RWPE2 (cell line): ENCODE measurements at regions not wholly inside any gene's neighbourhood (a gene's known extent, or its start where the extent isn't known, plus 50 kb on each side); places are given as distances from the start of the nearest gene placed in this dataset.

Experiments used
- ATAC-seq: fragments of 200-7000 bp; cut with Tn5 transposase; 3 replicates; pipeline ENCODE4 v1.9.1; 2021; ENCODE audit warnings: low read depth
- DNase-seq: peaks from one replicate; pipeline ENCODE4 v3.0.0-alpha.2; 2020; ENCODE audit warnings: low spot score
- H3K27ac ChIP-seq: fragments of 450-650 bp; 2 replicates; pipeline ENCODE4 v1.5.1; 2017; ENCODE audit warnings: mild to moderate bottlenecking; ENCODE audit not compliant: poor library complexity, severe bottlenecking
- H3K27me3 ChIP-seq: fragments of 250-450 bp; sonication (Bioruptor Pico); 2 replicates; pipeline ENCODE4 v1.5.1; 2021; ENCODE audit warnings: mild to moderate bottlenecking, moderate library complexity; ENCODE audit not compliant: insufficient read depth, poor library complexity, severe bottlenecking
- H3K36me3 ChIP-seq: fragments of 250-450 bp; sonication (Bioruptor Pico); 2 replicates; pipeline ENCODE4 v1.5.1; 2020; ENCODE audit warnings: low read depth, mild to moderate bottlenecking, moderate library complexity
- H3K4me1 ChIP-seq: fragments of 250-450 bp; sonication (Bioruptor Pico); 2 replicates; pipeline ENCODE4 v1.5.1; 2021; ENCODE audit warnings: mild to moderate bottlenecking, moderate library complexity; ENCODE audit not compliant: insufficient read depth, poor library complexity, severe bottlenecking
- H3K4me3 ChIP-seq: fragments of 250-450 bp; sonication (Bioruptor Pico); 2 replicates; pipeline ENCODE4 v1.5.1; 2021; ENCODE audit warnings: mild to moderate bottlenecking, moderate library complexity; ENCODE audit not compliant: severe bottlenecking
- H3K9me3 ChIP-seq: fragments of 250-450 bp; sonication (Bioruptor Pico); 2 replicates; pipeline ENCODE4 v1.5.1; 2021; ENCODE audit warnings: mild to moderate bottlenecking, moderate library complexity; ENCODE audit not compliant: severe bottlenecking
- TF ChIP-seq, protein P1 (sequence below): fragments of 450-650 bp; IDR thresholded peaks from one replicate; pipeline ENCODE4 v1.5.1; 2017; ENCODE audit warnings: mild to moderate bottlenecking, moderate library complexity; ENCODE audit not compliant: poor library complexity, severe bottlenecking

DNA sequence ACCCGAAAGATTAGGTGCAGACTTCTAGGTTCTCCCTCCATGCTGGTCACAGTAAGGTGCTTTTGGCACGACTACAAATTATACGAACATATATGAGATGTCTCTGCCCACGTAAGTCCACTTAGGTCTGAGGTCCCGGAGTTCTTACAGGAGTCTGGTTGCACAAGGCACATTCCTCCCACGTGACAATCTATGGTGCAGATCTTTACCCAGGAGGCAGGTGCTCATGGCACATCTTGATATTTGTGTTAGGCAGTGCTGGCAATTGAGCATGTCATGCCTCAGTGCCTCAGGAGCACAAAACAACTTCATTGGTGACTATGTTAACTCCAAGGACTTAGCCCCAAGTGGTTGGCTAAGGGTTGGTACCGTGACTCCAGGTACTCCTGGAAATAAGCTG lies 92.0 kb upstream of the AMN1 start:
- H3K27ac ChIP-seq, result no peak overlapping the region
- TF ChIP-seq, protein P1, sequence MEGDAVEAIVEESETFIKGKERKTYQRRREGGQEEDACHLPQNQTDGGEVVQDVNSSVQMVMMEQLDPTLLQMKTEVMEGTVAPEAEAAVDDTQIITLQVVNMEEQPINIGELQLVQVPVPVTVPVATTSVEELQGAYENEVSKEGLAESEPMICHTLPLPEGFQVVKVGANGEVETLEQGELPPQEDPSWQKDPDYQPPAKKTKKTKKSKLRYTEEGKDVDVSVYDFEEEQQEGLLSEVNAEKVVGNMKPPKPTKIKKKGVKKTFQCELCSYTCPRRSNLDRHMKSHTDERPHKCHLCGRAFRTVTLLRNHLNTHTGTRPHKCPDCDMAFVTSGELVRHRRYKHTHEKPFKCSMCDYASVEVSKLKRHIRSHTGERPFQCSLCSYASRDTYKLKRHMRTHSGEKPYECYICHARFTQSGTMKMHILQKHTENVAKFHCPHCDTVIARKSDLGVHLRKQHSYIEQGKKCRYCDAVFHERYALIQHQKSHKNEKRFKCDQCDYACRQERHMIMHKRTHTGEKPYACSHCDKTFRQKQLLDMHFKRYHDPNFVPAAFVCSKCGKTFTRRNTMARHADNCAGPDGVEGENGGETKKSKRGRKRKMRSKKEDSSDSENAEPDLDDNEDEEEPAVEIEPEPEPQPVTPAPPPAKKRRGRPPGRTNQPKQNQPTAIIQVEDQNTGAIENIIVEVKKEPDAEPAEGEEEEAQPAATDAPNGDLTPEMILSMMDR, result no peak
- no peak for DNase-seq
- no peaks in the 10 kb centered on the region for H3K4me1 ChIP-seq
- H3K9me3 ChIP-seq, result no peaks in the 10 kb centered on the region
- no peak overlapping the region for H3K4me3 ChIP-seq
- H3K27me3 ChIP-seq, result no peaks in the 10 kb centered on the region
- ATAC-seq, result no peak
- H3K36me3 ChIP-seq, result no peaks in the 10 kb centered on the region

DNA sequence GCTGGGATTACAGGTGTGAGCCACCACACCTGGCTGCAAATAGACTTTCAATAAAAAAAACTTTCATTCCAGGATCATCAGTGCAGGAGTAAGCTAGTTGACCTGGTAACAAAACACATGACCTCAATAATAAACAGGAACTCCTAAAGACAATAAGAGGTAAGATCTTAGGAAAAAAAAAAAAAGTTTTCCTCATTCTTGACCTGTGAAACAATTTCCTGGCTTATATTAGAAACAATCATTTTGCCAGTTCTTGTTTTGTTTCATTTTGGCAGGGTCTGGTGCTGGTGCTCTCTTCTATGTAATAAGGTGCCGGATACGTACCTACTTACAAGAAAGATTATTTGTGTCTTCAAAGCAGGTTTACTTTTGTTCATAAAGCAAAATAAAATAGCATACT lies 90.6 kb upstream of the AMN1 start:
- Histone ChIP-seq H3K27me3 (no peaks in the 10 kb centered on the region), H3K36me3 (no peaks in the 10 kb centered on the region), H3K9me3 (no peaks in the 10 kb centered on the region), H3K4me3 (no peak overlapping the region), H3K4me1 (no peaks in the 10 kb centered on the region), H3K27ac (no peak overlapping the region)
- DNase-seq (no peak), ATAC-seq (no peak)
- TF ChIP-seq, protein P1, result no peak

DNA sequence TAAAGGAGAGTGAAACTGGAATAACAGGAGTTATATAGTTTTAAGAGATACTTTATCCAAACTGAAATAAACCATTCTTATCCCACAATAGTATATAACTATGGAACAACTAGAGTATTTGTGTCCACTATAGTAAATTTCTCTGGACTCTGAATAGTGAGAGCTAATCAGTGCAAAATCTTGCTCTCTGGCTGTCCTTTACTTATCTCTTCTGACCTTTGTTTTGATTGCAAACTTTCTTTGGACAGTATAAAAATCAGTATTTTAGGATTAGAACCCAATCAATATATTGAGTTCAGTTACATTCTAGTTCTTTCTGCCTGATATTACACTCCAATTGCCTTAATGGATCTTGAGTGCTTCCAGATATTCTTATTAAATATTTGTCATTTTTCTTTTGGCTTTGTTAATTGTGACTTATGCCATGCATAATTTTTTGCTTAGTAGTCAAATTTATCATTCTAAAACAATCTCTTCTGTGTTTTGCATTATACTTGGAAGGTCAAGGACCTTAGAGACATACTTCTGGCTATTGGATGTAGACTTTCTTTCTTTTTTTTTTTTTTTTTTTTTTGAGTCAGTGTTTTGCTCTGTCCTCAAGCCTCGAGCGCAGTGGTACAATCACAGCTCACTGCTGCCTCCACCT lies 89.9 kb upstream of the AMN1 start:
- ATAC-seq (no peak), DNase-seq (no peak)
- Histone ChIP-seq H3K4me3 (no peak overlapping the region), H3K9me3 (no peaks in the 10 kb centered on the region), H3K36me3 (no peaks in the 10 kb centered on the region), H3K4me1 (no peaks in the 10 kb centered on the region), H3K27ac (no peak overlapping the region), H3K27me3 (no peaks in the 10 kb centered on the region)
- TF ChIP-seq, protein P1, result no peak

DNA sequence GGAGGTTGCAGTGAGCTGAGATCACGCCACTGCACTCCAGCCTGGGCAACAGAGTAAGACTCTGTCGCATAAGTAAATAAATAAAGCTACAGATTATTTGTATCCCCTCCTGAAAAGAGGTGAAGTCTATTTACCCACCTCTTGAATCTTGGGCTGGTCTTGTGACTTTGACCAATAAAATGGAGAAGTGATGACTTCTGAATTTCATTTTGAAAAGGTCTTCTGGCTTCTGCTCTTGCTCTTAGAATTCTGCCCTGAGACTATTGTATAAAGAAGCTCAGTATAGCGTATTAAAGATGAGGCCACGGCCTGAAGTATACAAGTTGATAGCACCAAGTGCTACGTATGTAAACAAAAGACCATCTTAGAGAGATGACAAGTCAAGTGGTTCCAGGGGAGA lies 88.3 kb upstream of the AMN1 start:
- ATAC-seq (no peak), DNase-seq (no peak)
- Histone ChIP-seq H3K27me3 (no peaks in the 10 kb centered on the region), H3K36me3 (no peaks in the 10 kb centered on the region), H3K4me3 (no peak overlapping the region), H3K4me1 (no peaks in the 10 kb centered on the region), H3K9me3 (no peaks in the 10 kb centered on the region), H3K27ac (no peak overlapping the region)
- TF ChIP-seq, protein P1, result no peak

DNA sequence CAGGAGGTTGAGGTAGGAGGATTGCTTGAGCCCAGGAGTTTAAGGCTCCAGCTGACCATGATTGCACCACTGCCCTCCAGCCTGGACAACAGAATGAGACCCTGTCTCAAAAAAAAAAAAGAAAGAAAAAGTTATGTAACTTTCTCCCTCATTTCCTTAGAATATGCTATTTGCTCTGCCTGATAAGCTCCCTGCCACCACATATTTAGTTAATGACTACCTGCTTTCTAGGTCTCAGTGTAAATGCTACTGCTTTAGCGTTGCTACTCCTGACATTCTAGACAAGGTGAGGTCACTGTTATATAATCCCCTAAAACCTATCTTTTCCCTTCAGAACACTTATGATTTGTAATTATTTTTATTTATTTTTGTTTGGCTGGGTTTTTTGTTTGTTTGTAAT lies 86.3 kb upstream of the AMN1 start:
- H3K4me1 ChIP-seq, result no peaks in the 10 kb centered on the region
- H3K36me3 ChIP-seq, result no peaks in the 10 kb centered on the region
- H3K9me3 ChIP-seq, result no peaks in the 10 kb centered on the region
- H3K4me3 ChIP-seq, result no peak overlapping the region
- no peak for DNase-seq
- no peaks in the 10 kb centered on the region for H3K27me3 ChIP-seq
- ATAC-seq, result no peak
- no peak overlapping the region for H3K27ac ChIP-seq
- TF ChIP-seq, protein P1, result no peak
